ENCODE measurements at regions not wholly inside any gene's neighbourhood (a gene's known extent, or its start where the extent isn't known, plus 50 kb on each side); places are given as distances from the start of the nearest gene placed in this dataset.

DNA sequence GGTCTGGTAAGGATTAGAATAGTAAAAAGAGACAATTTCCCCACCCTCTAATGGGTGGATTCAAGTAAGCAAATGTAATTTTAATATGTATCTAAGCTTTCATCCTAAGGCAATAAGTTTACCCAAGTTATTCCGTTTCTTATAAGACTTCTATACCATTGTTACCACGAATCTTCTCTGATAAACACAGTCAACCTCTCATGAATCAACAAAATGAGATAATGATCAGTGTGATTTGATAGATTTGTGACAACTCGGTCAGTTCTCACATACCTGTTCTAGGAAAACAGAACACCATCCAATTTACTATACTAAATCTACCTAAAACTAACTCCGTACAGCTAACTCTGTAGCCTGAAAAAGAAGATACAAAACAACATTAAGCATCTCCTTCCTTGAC is 342.1 kb downstream of the TBL1XR1 start:
- TF ChIP-seq EZH2 (IDR thresholded peaks at IDR 0.05; ENCODE audit: insufficient read depth, poor library complexity, severe bottlenecking): no peak
- TF ChIP-seq EZH2phosphoT487 (IDR thresholded peaks at IDR 0.05; ENCODE audit: insufficient read depth, low read depth): no peak
